RWPE2 (cell line): ENCODE measurements at regions not wholly inside any gene's neighbourhood (a gene's known extent, or its start where the extent isn't known, plus 50 kb on each side); places are given as distances from the start of the nearest gene placed in this dataset.
"Not testable (repeated sequence)": the region's sequence is repeated elsewhere in the genome, so short reads cannot be mapped to it uniquely, and the experiment has no call there.

Source experiments
- ATAC-seq: fragments of 200-7000 bp; cut with Tn5 transposase; 3 replicates; pipeline ENCODE4 v1.9.1; 2021; ENCODE audit warnings: low read depth
- DNase-seq: peaks from one replicate; pipeline ENCODE4 v3.0.0-alpha.2; 2020; ENCODE audit warnings: low spot score
- H3K27ac ChIP-seq: fragments of 450-650 bp; 2 replicates; pipeline ENCODE4 v1.5.1; 2017; ENCODE audit warnings: mild to moderate bottlenecking; ENCODE audit not compliant: poor library complexity, severe bottlenecking
- H3K27me3 ChIP-seq: fragments of 250-450 bp; sonication (Bioruptor Pico); 2 replicates; pipeline ENCODE4 v1.5.1; 2021; ENCODE audit warnings: mild to moderate bottlenecking, moderate library complexity; ENCODE audit not compliant: insufficient read depth, poor library complexity, severe bottlenecking
- H3K36me3 ChIP-seq: fragments of 250-450 bp; sonication (Bioruptor Pico); 2 replicates; pipeline ENCODE4 v1.5.1; 2020; ENCODE audit warnings: low read depth, mild to moderate bottlenecking, moderate library complexity
- H3K4me1 ChIP-seq: fragments of 250-450 bp; sonication (Bioruptor Pico); 2 replicates; pipeline ENCODE4 v1.5.1; 2021; ENCODE audit warnings: mild to moderate bottlenecking, moderate library complexity; ENCODE audit not compliant: insufficient read depth, poor library complexity, severe bottlenecking
- H3K4me3 ChIP-seq: fragments of 250-450 bp; sonication (Bioruptor Pico); 2 replicates; pipeline ENCODE4 v1.5.1; 2021; ENCODE audit warnings: mild to moderate bottlenecking, moderate library complexity; ENCODE audit not compliant: severe bottlenecking
- H3K9me3 ChIP-seq: fragments of 250-450 bp; sonication (Bioruptor Pico); 2 replicates; pipeline ENCODE4 v1.5.1; 2021; ENCODE audit warnings: mild to moderate bottlenecking, moderate library complexity; ENCODE audit not compliant: severe bottlenecking
- CTCF ChIP-seq: fragments of 450-650 bp; IDR thresholded peaks from one replicate; pipeline ENCODE4 v1.5.1; 2017; ENCODE audit warnings: mild to moderate bottlenecking, moderate library complexity; ENCODE audit not compliant: poor library complexity, severe bottlenecking

GRCh38 chr3:20528180-20528770 lies 342.3 kb upstream of the SGO1 start:
- ATAC-seq = no peak
- no peak overlapping the region for H3K4me3 ChIP-seq
- no peak for DNase-seq
- no peak for TF ChIP-seq CTCF
- H3K36me3 ChIP-seq = no peaks in the 10 kb centered on the region
- H3K27me3 ChIP-seq = no peaks in the 10 kb centered on the region
- no peaks in the 10 kb centered on the region for H3K4me1 ChIP-seq
- H3K27ac ChIP-seq = no peak overlapping the region
- no peaks in the 10 kb centered on the region for H3K9me3 ChIP-seq

- Histone ChIP-seq H3K27me3 (no peaks in the 10 kb centered on the region), H3K9me3 (no peaks in the 10 kb centered on the region), H3K4me1 (no peaks in the 10 kb centered on the region), H3K36me3 (no peaks in the 10 kb centered on the region), H3K27ac (no peak overlapping the region), H3K4me3 (no peak overlapping the region)
- no peak for TF ChIP-seq CTCF
- ATAC-seq (no peak), DNase-seq (no peak)
These were observed 341.4 kb upstream of the SGO1 start for GRCh38 chr3:20527368-20527767.

- Histone ChIP-seq H3K9me3 (no peaks in the 10 kb centered on the region), H3K27me3 (peaks cover 3% of the 10 kb centered on the region), H3K36me3 (no peaks in the 10 kb centered on the region), H3K27ac (no peak overlapping the region), H3K4me1 (no peaks in the 10 kb centered on the region), H3K4me3 (no peak overlapping the region)
- ATAC-seq (no peak), DNase-seq (no peak)
- no peak for TF ChIP-seq CTCF
These were observed 338.3 kb upstream of the SGO1 start for GRCh38 chr3:20524328-20524727.

- Histone ChIP-seq H3K36me3 (no peaks in the 10 kb centered on the region), H3K4me1 (no peaks in the 10 kb centered on the region), H3K9me3 (no peaks in the 10 kb centered on the region), H3K4me3 (no peak overlapping the region), H3K27me3 (peaks cover 3% of the 10 kb centered on the region), H3K27ac (no peak overlapping the region)
- ATAC-seq (no peak), DNase-seq (no peak)
- TF ChIP-seq CTCF = no peak
These were observed 337.3 kb upstream of the SGO1 start for GRCh38 chr3:20523293-20523692.

- not testable (repeated sequence) for H3K4me1 ChIP-seq, H3K4me3 ChIP-seq, ATAC-seq, H3K36me3 ChIP-seq, H3K27me3 ChIP-seq, H3K9me3 ChIP-seq, H3K27ac ChIP-seq, DNase-seq
These were observed 331.3 kb upstream of the SGO1 start for GRCh38 chr3:20517316-20517715.
